ENCODE measurements at regions not wholly inside any gene's neighbourhood (a gene's known extent, or its start where the extent isn't known, plus 50 kb on each side); places are given as distances from the start of the nearest gene placed in this dataset.

DNA sequence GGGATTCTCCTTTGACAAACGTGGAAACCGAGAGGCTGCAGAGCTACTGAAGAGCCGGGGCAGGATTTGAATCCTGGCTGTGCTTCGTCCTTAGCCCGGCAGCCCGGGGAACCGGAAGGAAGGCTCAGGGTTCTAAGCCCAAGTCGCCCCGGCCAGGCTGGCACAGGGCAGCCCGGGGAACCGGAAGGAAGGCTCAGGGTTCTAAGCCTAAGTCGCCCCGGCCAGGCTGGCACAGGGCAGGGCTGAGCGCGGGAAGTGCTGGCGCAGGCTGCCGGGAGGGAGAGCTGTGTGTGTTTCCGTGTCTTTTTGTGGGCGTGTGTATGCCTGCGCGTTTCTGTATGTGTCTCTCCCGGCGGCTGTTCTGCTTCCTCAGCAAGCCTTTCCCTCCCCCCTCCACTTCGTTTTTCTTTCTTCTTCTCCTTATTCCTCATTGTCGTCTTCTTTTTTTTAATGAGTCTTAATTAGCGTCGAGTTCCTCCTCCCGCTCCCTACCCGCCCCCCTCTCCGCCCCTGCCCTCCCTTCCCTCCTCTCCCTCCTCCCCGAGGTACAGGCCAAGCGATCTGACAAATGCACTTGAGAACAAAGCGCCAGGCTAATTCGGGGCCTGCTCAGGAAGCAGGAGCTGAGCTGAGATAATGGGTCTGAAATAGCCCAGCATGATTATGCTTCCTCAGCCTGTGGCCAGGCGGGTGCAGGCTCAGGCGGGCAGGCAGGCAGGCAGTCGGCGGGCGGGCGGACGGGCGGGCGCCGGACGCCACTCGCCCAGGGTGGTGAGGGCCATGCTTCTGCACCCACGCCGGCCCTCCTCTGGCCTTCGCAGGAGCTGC is 65.9 kb downstream of the EFNB1 start:
- no peak for DNase-seq (ENCODE audit: low read depth in 2 of 2)

DNA sequence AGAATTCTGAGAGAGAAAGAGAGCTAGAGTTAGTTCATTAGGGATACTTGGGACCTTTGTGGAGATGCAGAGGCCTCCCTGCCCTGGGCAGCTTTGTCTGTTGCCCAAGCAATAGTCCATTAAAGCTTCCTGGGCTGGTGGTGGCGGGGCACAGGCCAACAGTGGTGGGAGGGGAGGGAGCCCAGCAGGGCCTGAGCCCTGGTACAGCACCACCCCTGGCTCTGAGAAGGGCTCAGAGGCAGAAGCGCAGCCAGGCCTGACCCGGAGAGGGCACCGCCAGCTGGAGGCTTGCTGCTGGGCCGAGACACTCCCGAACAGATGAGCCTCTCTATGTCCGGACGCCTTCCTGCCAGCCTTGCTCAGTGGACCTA is 65.3 kb downstream of the EFNB1 start:
- no peak for DNase-seq (ENCODE audit: low read depth in 2 of 2)

- DNase-seq (ENCODE audit: low read depth in 2 of 2): no peak
Measured at GRCh38 chrX:68892651-68893050, 63.8 kb downstream of the EFNB1 start.

DNA sequence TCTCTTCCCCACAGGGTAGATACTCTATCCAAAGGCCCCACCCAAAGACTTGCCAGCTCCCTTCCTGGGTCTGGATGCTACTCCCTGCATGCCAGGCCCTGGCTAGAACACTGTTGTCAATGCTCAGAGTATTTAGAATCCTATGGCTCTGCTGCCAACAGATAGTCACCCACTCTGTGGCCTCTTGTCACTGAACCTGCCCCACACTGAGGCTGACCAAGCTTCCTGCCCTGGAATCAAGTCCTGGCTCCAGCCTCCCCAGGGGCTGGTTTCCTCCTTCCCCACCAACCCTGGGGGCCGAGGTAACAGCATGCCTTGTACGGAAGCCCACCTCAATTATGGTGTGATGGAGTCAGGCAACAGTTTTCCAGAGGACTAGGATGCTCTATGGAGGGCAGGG is 63.3 kb downstream of the EFNB1 start:
- no peak for DNase-seq (ENCODE audit: low read depth in 2 of 2)
